HepG2 (cell line): ENCODE measurements at regions not wholly inside any gene's neighbourhood (a gene's known extent, or its start where the extent isn't known, plus 50 kb on each side); places are given as distances from the start of the nearest gene placed in this dataset.
A peak's percentile ranks its signal among the peaks of the same experiment; 100 is the strongest.

Experiments used
- ARID2 ChIP-seq: sonication (generic); formaldehyde crosslinking; IDR thresholded peaks from 2 replicates; pipeline ENCODE4 v1.8.1; 2022; ENCODE audit warnings: mild to moderate bottlenecking, missing genetic modification reagents, borderline replicate concordance
- FOXK1 ChIP-seq: sonication (generic); formaldehyde crosslinking; IDR thresholded peaks from 2 replicates; pipeline ENCODE4 v1.4.0; 2020; ENCODE audit warnings: low read depth, missing genetic modification reagents, borderline replicate concordance
- KDM6A ChIP-seq: IDR thresholded peaks from 2 replicates; pipeline ENCODE4 v1.6.1; 2016; ENCODE audit warnings: low read depth
- NFIC ChIP-seq: IDR thresholded peaks from 2 replicates; pipeline ENCODE4 v1.6.1; 2012; ENCODE audit warnings: mild to moderate bottlenecking, low read length, inconsistent platforms
- NR2F2 ChIP-seq: IDR thresholded peaks from 2 replicates; pipeline ENCODE4 v1.6.1; 2012; ENCODE audit warnings: low read depth, inconsistent platforms, borderline replicate concordance
- SMAD9 ChIP-seq: sonication (generic); formaldehyde crosslinking; IDR thresholded peaks from 2 replicates; pipeline ENCODE4 v1.5.1; 2020; ENCODE audit warnings: mild to moderate bottlenecking, missing genetic modification reagents
- THYN1 ChIP-seq: sonication (generic); formaldehyde crosslinking; IDR thresholded peaks from 2 replicates; pipeline ENCODE4 v1.8.1; 2023; ENCODE audit warnings: low read depth, mild to moderate bottlenecking, moderate library complexity, missing genetic modification reagents, borderline replicate concordance
- ZBTB14 ChIP-seq: sonication (generic); formaldehyde crosslinking; IDR thresholded peaks from 2 replicates; pipeline ENCODE4 v1.4.0; 2020; ENCODE audit warnings: missing genetic modification reagents
- ZFP36L1 ChIP-seq: sonication (generic); formaldehyde crosslinking; IDR thresholded peaks from 2 replicates; pipeline ENCODE4 v1.8.0; 2022; ENCODE audit warnings: mild to moderate bottlenecking, missing genetic modification reagents, moderate library complexity
- ZFP41 ChIP-seq: sonication (generic); formaldehyde crosslinking; IDR thresholded peaks from 2 replicates; pipeline ENCODE4 v1.4.0; 2020; ENCODE audit warnings: mild to moderate bottlenecking, missing genetic modification reagents, borderline replicate concordance
- ZMYM4 ChIP-seq: sonication (generic); formaldehyde crosslinking; IDR thresholded peaks from 2 replicates; pipeline ENCODE4 v1.8.1; 2023; ENCODE audit warnings: mild to moderate bottlenecking, missing genetic modification reagents
- ZNF124 ChIP-seq: sonication (generic); formaldehyde crosslinking; IDR thresholded peaks from 2 replicates; pipeline ENCODE4 v1.4.0; 2020; ENCODE audit warnings: missing genetic modification reagents
- ZNF407 ChIP-seq: sonication (generic); formaldehyde crosslinking; IDR thresholded peaks from one replicate; pipeline ENCODE4 v1.5.1; 2020; ENCODE audit warnings: mild to moderate bottlenecking, missing genetic modification reagents; ENCODE audit errors: not compliant biosample characterization
- TF ChIP-seq, protein P1 (sequence below): sonication (generic); formaldehyde crosslinking; IDR thresholded peaks from 2 replicates; pipeline ENCODE4 v1.5.0; 2020; ENCODE audit warnings: mild to moderate bottlenecking, missing genetic modification reagents, borderline replicate concordance

GRCh38 chr20:50455656-50456451, 54.3 kb upstream of the PTPN1 start (continued):
- TF ChIP-seq KDM6A (CRISPR knock-in tag) (peak; percentile 96), ZNF124 (CRISPR knock-in tag) (peak; percentile 81; the same call in 1 of the 2 replicates), SMAD9 (CRISPR knock-in tag) (peak; percentile 32; the same call in 1 of the 2 replicates), NR2F2 (peak; percentile 98), THYN1 (CRISPR knock-in tag) (no peak), ZMYM4 (CRISPR knock-in tag) (peak; percentile 91), ZBTB14 (CRISPR knock-in tag) (peak; percentile 37; the same call in 1 of the 2 replicates), ZFP36L1 (no peak; the same call in 1 of the 2 replicates), ARID2 (no peak), ZFP41 (CRISPR knock-in tag) (no peak), FOXK1 (peak; percentile 76; the same call in 1 of the 2 replicates), NFIC (peak; percentile 92), ZNF407 (peak; percentile 74)
- TF ChIP-seq, protein P1, sequence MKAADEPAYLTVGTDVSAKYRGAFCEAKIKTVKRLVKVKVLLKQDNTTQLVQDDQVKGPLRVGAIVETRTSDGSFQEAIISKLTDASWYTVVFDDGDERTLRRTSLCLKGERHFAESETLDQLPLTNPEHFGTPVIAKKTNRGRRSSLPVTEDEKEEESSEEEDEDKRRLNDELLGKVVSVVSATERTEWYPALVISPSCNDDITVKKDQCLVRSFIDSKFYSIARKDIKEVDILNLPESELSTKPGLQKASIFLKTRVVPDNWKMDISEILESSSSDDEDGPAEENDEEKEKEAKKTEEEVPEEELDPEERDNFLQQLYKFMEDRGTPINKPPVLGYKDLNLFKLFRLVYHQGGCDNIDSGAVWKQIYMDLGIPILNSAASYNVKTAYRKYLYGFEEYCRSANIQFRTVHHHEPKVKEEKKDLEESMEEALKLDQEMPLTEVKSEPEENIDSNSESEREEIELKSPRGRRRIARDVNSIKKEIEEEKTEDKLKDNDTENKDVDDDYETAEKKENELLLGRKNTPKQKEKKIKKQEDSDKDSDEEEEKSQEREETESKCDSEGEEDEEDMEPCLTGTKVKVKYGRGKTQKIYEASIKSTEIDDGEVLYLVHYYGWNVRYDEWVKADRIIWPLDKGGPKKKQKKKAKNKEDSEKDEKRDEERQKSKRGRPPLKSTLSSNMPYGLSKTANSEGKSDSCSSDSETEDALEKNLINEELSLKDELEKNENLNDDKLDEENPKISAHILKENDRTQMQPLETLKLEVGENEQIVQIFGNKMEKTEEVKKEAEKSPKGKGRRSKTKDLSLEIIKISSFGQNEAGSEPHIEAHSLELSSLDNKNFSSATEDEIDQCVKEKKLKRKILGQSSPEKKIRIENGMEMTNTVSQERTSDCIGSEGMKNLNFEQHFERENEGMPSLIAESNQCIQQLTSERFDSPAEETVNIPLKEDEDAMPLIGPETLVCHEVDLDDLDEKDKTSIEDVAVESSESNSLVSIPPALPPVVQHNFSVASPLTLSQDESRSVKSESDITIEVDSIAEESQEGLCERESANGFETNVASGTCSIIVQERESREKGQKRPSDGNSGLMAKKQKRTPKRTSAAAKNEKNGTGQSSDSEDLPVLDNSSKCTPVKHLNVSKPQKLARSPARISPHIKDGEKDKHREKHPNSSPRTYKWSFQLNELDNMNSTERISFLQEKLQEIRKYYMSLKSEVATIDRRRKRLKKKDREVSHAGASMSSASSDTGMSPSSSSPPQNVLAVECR = peak; percentile 72; the same call in 1 of the 2 replicates
